HepG2 (cell line): ENCODE measurements at regions not wholly inside any gene's neighbourhood (a gene's known extent, or its start where the extent isn't known, plus 50 kb on each side); places are given as distances from the start of the nearest gene placed in this dataset.

Experiments used
- NFKBIZ ChIP-seq: IDR thresholded peaks from 2 replicates; pipeline ENCODE4 v1.6.1; 2018; ENCODE audit warnings: missing genetic modification reagents, missing compliant biosample characterization
- RAD21 ChIP-seq: fragments of 450-650 bp; formaldehyde crosslinking; IDR thresholded peaks from 2 replicates; pipeline ENCODE4 v1.5.0; 2020; ENCODE audit warnings: mild to moderate bottlenecking
- RERE ChIP-seq: IDR thresholded peaks from 2 replicates; pipeline ENCODE4 v1.6.1; 2016; ENCODE audit warnings: low read depth, missing genetic modification reagents, missing compliant biosample characterization
- ZNF33A ChIP-seq: sonication (generic); formaldehyde crosslinking; IDR thresholded peaks from 2 replicates; pipeline ENCODE4 v1.5.1; 2020; ENCODE audit warnings: missing genetic modification reagents, mild to moderate bottlenecking, moderate library complexity, borderline replicate concordance
- ZNF512 ChIP-seq: sonication (generic); formaldehyde crosslinking; IDR thresholded peaks from 2 replicates; pipeline ENCODE4 v1.4.0; 2020; ENCODE audit warnings: mild to moderate bottlenecking, missing genetic modification reagents
- TF ChIP-seq, protein P1 (sequence below): IDR thresholded peaks from 2 replicates; pipeline ENCODE4 v1.6.1; 2016
- TF ChIP-seq, protein P2 (sequence below): IDR thresholded peaks from 2 replicates; pipeline ENCODE4 v1.6.1; 2016; ENCODE audit warnings: missing genetic modification reagents, missing compliant biosample characterization
- TF ChIP-seq, protein P3 (sequence below): sonication (generic); formaldehyde crosslinking; IDR thresholded peaks from 2 replicates; pipeline ENCODE4 v1.5.1; 2020; ENCODE audit warnings: mild to moderate bottlenecking, missing genetic modification reagents, borderline replicate concordance
- TF ChIP-seq, protein P4 (sequence below): sonication (generic); formaldehyde crosslinking; IDR thresholded peaks from 2 replicates; pipeline ENCODE4 v1.4.0; 2020; ENCODE audit warnings: missing genetic modification reagents, borderline replicate concordance

GRCh38 chr22:22156716-22157347, 87.8 kb upstream of the VPREB1 start (continued):
- TF ChIP-seq ZNF512 (CRISPR knock-in tag) (no peak), NFKBIZ (CRISPR knock-in tag) (no peak; the same call in 1 of the 2 replicates), RAD21 (CRISPR knock-in tag) (peak; percentile 39; the same call in 1 of the 2 replicates), RERE (CRISPR knock-in tag) (no peak), ZNF33A (no peak)
- TF ChIP-seq, protein P1, sequence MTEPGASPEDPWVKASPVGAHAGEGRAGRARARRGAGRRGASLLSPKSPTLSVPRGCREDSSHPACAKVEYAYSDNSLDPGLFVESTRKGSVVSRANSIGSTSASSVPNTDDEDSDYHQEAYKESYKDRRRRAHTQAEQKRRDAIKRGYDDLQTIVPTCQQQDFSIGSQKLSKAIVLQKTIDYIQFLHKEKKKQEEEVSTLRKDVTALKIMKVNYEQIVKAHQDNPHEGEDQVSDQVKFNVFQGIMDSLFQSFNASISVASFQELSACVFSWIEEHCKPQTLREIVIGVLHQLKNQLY (CRISPR knock-in tag) = no peak
- TF ChIP-seq, protein P2, sequence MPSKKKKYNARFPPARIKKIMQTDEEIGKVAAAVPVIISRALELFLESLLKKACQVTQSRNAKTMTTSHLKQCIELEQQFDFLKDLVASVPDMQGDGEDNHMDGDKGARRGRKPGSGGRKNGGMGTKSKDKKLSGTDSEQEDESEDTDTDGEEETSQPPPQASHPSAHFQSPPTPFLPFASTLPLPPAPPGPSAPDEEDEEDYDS = no peak
- TF ChIP-seq, protein P3, sequence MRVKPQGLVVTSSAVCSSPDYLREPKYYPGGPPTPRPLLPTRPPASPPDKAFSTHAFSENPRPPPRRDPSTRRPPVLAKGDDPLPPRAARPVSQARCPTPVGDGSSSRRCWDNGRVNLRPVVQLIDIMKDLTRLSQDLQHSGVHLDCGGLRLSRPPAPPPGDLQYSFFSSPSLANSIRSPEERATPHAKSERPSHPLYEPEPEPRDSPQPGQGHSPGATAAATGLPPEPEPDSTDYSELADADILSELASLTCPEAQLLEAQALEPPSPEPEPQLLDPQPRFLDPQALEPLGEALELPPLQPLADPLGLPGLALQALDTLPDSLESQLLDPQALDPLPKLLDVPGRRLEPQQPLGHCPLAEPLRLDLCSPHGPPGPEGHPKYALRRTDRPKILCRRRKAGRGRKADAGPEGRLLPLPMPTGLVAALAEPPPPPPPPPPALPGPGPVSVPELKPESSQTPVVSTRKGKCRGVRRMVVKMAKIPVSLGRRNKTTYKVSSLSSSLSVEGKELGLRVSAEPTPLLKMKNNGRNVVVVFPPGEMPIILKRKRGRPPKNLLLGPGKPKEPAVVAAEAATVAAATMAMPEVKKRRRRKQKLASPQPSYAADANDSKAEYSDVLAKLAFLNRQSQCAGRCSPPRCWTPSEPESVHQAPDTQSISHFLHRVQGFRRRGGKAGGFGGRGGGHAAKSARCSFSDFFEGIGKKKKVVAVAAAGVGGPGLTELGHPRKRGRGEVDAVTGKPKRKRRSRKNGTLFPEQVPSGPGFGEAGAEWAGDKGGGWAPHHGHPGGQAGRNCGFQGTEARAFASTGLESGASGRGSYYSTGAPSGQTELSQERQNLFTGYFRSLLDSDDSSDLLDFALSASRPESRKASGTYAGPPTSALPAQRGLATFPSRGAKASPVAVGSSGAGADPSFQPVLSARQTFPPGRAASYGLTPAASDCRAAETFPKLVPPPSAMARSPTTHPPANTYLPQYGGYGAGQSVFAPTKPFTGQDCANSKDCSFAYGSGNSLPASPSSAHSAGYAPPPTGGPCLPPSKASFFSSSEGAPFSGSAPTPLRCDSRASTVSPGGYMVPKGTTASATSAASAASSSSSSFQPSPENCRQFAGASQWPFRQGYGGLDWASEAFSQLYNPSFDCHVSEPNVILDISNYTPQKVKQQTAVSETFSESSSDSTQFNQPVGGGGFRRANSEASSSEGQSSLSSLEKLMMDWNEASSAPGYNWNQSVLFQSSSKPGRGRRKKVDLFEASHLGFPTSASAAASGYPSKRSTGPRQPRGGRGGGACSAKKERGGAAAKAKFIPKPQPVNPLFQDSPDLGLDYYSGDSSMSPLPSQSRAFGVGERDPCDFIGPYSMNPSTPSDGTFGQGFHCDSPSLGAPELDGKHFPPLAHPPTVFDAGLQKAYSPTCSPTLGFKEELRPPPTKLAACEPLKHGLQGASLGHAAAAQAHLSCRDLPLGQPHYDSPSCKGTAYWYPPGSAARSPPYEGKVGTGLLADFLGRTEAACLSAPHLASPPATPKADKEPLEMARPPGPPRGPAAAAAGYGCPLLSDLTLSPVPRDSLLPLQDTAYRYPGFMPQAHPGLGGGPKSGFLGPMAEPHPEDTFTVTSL (CRISPR knock-in tag) = no peak
- TF ChIP-seq, protein P4, sequence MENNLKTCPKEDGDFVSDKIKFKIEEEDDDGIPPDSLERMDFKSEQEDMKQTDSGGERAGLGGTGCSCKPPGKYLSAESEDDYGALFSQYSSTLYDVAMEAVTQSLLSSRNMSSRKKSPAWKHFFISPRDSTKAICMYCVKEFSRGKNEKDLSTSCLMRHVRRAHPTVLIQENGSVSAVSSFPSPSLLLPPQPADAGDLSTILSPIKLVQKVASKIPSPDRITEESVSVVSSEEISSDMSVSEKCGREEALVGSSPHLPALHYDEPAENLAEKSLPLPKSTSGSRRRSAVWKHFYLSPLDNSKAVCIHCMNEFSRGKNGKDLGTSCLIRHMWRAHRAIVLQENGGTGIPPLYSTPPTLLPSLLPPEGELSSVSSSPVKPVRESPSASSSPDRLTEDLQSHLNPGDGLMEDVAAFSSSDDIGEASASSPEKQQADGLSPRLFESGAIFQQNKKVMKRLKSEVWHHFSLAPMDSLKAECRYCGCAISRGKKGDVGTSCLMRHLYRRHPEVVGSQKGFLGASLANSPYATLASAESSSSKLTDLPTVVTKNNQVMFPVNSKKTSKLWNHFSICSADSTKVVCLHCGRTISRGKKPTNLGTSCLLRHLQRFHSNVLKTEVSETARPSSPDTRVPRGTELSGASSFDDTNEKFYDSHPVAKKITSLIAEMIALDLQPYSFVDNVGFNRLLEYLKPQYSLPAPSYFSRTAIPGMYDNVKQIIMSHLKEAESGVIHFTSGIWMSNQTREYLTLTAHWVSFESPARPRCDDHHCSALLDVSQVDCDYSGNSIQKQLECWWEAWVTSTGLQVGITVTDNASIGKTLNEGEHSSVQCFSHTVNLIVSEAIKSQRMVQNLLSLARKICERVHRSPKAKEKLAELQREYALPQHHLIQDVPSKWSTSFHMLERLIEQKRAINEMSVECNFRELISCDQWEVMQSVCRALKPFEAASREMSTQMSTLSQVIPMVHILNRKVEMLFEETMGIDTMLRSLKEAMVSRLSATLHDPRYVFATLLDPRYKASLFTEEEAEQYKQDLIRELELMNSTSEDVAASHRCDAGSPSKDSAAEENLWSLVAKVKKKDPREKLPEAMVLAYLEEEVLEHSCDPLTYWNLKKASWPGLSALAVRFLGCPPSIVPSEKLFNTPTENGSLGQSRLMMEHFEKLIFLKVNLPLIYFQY = 0 out of 2 replicates have a peak, but pooled peaks have one; percentile 40
